Stimulated activated CD4-positive, alpha-beta T cell treated with anti-CD3 and anti-CD28 coated beads, Interleukin-4, amount 100 ng/mL, for 48 hours (primary cell): ENCODE measurements at regions not wholly inside any gene's neighbourhood (a gene's known extent, or its start where the extent isn't known, plus 50 kb on each side); places are given as distances from the start of the nearest gene placed in this dataset.
"Not testable (repeated sequence)": the region's sequence is repeated elsewhere in the genome, so short reads cannot be mapped to it uniquely, and the experiment has no call there.

Experiments used
- DNase-seq, 2 donors: peaks; one replicate each; pipeline ENCODE4 v3.0.0-alpha.2; 2020; ENCODE audit warnings: low read depth in 2 of 2

DNA sequence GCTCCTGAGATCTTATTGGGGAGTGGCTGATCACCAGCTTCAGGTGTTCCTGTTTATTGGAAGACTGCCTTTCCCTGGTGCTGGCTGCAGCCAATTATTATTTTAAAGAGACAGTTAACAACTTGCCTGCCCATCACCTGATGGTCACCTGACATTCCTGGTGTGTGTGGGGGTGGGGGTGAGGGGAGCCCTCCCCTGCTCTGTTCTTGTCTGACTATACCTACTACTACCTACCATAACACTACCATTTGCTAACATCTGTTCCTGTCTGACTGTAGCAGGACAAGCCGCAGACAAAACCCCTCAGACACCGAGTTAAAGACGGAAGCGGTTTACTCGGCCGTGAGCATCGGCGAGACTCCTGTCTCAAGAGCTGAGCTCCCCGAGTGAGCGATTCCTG is 54.9 kb upstream of the NBPF3 start:
- DNase-seq, result no peak

DNA sequence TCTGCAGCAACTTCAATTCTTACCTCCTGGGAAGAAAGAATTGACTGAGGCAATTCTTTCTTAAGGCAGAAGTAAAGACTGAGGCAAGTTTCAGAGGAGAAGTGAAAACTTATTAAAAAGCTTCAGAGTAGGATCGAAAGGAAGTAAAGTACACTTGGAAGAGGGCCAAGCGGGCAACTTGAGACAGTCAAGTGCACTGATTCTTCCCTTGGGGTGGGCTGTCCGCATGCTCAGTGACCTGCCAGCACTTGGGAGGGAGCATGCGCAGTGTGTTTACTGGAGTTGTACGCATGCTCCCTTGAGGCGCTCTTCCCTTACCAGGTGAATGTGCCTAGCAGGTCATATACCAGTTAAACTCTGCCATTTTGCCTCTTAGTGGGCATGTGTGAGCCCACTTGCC is 55.3 kb upstream of the NBPF3 start:
- DNase-seq, result no peak

DNA sequence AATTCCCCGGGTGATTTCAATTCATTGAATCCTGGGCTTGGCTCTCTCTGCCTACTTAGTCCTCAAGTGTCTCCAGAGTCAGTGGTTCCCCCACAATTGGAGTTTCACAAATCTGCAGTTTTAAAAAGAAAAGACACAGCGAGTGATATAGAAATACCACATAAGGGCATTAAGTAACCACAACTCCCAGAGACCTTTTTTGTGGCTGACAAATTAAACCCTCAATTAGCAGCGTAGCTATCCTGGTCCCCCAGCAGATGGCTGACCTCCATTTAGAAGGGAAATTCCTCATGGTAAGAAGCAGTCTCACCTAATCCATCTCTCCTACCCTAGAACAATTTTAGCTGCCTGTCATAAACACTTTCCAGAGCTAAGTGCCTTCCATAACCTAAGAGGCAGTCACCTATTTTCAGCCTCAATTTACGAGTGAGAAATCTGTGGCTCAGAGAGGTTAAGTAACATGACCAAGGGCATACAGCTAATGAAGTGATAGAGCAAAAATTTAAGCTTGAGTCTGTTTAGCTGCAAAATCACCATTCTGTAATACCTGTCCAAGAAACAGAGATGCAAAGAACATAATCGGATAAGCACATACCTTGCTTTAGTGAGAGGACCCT is 56.0 kb upstream of the NBPF3 start:
- DNase-seq, result no peak

DNA sequence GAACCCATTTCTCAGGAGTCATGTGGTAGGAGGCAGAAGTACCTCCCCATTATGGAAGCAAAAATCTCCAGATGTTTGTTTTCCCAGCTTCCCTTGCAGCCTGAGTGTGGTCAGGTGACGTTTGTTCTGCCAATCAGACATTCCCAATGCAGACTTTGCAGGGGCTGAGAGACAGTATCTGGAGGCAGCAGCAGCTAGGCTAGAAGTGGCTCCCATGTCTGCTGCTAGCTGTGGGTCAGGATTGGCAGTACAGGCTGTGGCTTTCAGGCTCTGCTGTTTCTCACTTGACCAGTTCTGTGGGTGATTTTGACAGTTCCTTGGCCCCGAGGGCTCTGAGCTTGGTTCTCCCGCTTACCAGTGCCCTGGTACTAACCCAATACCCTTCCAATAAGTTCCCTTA is 58.6 kb upstream of the NBPF3 start:
- DNase-seq, result no peak

DNA sequence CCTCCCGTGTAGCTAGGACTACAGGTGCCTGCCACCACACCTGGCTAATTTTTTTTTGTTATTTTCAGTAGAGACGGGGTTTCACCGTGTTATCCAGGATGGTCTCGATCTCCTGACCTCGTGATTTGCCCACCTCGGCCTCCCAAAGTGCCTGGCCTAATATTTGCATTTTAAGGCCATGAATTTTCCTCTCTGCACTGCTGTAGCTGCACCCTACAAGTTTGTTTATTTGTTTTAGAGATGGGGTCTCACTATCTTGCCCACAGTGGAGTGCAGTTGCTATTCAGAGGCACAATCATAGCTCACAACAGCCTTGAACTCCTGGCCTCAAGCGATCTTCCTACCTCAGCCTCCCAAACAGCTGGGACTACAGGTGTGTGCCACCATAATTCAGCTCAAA is 59.8 kb upstream of the NBPF3 start:
- not testable (repeated sequence) for DNase-seq

DNA sequence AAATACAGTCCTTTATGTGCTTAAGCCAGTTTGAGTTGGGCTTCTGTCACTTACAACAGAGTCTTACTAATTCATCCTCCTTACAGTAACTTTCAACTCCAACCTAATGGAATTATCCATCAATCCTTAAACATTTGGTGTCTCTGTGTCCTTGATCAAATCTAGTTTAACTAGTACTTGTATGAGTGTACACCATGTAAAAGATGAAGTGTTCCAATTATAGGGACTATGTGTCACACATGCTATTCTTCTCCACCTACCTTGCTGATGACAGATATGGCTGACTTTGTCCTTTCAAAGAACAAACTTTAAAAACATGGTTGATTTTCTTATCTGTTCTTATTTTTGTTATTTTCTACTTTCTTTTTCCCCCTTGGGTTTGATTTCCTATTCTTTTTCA is 60.4 kb upstream of the NBPF3 start:
- no peak for DNase-seq

DNA sequence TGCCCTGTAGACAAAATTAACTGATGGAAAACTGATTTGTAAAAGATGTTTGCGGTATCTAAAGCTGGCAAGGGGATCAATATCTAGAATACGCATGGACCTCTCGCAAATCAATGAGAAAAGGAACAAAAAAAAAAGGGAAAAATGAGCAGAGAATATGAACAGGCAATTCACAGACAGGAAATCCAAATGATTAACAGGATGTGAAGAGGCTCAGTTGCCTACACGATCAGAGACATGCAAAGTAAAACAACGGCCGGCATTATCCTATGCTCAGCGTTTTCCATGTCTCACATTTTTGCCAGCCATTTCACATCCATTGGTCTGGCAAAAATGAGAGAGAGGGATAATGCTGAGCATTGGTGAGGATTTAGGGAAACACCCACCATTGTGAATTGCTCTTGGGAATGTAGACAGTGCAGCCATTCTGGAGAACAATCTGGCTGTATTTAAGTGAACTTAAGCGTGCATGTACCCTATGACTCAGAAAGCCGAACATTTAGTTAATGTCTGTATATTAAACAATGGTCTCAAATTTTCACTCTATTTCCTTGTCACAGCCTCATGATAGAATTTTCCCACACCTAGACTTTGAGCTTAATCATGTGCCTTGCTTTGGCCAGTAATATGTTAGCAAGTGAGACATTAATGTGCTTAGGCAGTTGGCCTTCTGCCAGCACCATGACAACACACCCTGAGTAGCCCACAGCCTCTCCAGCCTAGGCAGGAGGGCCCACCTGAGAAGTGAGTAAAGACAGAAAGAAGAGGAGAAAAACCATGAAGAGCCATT is 61.0 kb upstream of the NBPF3 start:
- DNase-seq, result no peak

DNA sequence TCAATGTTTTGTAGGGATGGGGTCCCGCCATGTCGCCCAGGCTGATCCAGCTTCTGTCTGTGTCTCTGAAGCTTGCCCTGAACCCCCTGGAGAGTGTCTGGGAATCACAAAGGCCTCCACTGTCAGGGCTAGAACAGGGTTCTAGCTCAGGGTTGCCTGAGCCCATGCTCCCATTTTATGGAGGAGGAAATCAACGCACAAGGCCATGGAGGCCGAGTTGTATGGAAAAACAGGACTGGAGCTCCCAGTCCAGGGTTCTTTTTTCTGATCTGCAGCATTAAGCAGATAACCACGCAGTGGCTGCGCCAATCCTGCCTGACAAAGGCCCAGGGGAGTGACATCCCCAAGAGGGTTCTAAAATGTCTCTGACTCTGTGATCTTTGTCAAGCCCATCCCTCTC is 67.6 kb upstream of the NBPF3 start:
- DNase-seq, result no peak

DNA sequence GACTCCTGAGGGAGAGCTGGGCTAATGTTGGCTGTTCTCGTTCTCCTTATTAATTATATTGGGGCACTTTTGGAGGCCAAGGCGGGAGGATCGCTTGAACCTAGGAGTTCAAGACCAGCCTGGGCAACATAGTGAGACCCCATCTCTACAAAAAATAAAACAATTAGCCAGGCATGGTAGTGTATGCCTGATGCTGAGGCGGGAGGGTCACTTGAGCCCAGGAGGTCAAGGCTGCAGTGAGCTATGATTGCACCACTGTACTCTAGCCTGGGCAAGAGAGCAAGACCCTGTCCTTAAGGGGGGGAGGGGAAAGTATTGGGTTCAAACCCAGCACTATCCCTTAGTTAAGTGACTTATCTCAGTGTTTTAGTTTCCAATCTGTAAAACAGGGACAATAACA is 70.0 kb upstream of the NBPF3 start:
- DNase-seq, result no peak

DNA sequence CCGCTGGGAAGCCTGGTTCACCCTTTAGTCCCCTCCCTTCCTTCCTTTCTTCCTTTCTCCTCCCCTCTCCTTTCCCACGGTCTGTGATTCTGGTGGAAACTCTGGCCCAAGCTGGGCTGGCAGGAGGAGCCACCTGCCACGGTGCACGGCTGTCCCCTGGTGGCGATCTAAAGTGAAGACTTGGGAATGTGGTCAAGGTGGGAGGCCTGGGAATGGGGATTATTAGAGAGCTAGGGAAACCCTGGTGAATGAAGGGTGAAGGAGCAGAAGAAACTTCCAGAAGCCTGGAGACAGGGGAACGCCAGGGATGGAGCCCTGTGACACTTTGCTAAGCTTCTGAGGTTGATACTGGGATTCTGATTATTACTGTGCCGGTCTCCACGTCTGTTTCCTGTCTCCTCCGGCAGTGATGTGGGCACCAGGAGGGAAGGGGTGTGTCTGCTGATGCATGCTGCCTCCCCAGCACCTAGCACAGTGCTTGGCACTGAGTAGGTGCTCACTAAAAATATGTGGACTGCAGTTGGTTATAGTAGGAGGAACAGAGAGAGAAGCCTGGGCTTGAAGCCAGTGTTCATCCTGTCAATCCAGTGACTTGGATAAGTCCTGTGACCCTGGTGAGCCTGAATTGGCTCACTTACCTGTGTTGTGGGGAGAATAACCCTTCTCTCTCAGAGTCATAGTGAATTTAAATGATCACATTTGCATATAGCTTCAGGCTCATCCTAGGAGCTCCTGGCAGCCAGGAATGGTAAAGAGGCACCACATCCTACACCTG is 71.2 kb upstream of the NBPF3 start:
- peak; percentile 43 to 49 for DNase-seq

DNA sequence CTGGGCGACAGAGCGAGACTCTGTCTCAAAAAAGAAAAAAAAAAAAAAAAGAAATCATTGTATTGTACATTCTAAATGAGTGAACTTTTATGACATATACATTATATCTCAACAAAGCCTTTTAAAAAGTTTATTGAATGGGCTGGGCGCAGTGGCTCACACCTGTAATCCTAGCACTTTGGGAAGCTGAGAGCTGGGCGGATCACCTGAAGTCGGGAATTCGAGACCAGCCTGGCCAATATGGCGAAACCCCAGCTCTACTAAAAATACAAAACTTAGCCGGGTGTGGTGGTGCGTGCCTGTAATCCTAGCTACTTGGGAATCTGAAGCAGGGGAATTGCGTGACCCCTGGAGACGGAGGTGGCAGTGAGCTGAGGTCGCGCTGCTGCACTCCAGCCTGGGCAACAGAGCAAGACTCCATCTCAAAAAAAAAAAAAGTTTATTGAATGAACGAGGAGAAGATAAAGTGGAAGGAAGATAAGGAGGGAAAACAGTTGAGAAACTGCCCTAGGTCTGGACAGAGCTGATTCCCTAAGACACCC is 71.9 kb upstream of the NBPF3 start:
- DNase-seq, result not testable (repeated sequence)

DNA sequence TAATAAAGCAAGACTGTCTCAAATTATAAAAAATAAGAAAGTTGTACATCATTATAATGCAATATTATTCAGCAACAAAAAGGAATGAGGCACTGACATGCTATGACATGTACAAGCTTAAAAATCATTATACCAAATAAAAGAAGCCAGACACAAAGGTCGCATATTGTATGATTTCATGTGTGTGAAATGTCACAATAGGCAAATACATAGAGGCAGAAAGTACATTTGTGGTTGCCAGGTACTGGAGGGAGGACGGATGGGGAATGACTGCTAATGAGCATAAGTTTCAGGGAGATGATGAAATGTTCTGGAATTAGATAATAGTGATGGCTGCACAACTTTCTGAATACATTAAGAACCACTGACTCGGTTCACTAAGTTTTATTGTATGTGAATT is 73.6 kb upstream of the NBPF3 start:
- no peak for DNase-seq

DNA sequence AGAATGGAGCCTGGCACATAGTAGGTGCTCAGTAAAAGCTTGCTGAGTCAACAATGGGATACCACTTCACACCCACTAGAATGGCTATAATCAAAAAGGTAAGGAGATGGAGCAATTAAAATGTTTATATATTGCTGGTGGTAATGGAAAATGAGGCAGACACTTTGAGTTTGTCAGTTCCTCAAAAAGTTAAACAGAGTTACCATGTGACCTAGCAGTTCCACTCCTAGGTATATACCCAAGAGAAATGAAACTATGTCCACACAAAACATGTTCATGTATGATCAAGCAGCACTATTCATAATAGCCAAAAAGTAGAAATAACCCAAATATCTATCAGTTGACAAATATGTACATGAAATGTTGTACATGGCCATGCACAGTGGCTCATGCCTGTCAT is 74.8 kb upstream of the ECE1 start:
- DNase-seq, result no peak

DNA sequence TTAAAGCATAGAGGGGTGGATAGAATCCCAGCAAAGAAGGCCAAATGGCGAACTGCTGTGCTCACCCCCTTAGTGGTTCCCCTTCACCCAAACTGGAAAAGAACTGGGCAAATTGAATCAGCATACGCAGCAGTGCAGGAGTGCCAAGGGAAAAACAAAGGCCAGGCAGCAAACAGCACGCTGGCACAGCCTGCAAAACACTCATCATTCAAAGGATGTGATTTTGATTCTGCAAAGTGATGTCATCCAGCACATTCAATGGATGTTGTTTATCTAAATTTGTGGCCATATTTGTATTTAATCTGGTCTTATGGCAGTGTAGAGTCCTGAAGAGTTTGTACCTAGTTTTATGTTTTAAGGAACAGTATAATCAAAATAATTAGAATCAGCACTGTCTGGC is 71.8 kb upstream of the ECE1 start:
- DNase-seq, result no peak

DNA sequence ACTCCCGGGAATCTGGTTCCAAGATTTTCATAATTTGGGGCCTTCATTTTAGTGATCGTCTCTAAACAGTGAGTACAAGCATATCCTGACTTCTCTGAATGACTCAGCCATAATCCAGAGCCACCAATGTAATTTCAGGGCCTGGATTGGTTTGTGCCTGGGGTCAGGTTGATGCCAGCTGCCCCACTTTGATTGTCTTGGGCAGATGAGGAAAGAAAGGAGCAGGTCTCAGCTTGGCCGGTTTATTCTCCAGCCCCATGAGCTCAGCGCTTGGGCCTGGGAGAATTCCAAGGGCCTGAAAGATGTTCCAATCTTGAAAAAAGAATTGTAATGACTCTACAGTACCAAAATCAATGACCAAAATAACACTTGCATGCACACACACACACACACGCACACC is 71.2 kb upstream of the ECE1 start:
- DNase-seq, result no peak

DNA sequence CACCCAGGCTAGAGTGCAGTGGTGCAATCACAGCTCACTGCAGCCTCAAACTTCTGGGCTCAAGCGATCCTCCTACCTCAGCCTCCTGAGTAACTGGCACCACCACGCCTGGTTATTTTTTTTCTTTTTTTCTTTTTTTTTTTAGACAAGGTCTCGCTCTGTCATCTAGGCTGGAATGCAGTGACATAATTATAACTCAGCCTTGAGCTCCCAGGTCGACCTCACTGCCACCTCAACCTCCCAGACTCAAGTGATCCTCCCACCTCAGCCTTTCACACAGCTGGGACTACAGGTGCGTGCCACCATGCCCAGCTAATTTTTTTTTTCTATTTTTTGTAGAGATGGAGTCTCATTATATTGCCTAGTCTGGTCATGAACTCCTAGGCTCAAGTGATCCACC is 66.9 kb upstream of the ECE1 start:
- no peak for DNase-seq

DNA sequence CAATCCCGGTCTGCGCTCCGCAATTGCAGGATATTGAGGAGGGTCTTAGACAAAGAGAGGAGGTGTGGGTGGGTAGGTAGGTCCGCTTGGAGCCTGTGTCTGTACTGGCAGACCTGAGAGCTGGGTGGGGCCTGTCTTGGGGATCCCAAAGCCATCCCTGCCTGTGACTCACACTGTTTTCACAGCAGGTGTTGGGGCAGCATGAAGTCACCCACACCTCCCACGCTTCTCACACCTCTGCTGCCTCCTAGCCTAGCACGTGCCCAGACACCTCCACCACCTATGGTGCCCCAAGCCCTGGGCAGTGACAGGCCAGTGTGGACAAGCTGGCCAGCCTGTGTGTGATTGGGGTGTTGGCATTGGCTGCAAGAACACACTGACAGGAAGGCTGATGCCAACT is 65.7 kb upstream of the ECE1 start:
- no peak for DNase-seq

DNA sequence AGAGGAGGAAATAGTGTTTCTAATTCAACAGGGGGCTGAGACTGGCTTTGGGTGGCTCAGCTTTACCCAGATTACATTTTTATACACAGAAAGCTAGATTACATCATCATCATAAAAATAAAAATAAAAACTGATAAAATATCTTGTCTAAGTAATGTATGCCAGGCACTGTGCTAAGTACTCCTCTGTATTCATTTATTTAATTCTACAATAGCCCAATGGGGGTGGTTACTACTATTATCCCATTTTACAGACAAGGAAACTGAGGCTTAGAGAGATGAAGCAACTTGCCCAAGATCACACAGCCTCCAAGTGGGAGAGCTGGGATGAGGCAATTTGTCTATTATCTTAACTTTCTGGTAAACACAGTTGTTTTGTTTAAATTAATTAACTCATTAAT is 62.3 kb upstream of the ECE1 start:
- no peak for DNase-seq

DNA sequence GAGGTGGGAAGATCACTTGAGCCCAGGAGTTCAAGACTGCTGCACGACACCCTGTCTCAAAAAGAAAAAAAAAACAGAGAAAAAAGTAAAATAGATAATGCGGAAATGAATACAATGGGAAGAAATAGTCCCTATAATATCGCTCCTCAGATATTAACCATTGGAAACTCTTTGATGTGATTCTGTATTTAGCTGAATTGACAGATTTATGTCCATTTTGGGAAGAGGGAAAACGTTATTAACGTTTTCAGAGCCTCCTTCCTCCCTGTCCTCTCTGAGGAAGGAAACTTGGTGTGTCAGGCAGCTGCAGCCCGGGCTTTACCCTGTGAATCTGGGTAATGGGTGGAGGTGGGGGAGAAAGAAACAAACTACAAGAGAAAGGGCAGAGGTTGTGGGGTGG is 61.6 kb upstream of the ECE1 start:
- DNase-seq, result no peak

DNA sequence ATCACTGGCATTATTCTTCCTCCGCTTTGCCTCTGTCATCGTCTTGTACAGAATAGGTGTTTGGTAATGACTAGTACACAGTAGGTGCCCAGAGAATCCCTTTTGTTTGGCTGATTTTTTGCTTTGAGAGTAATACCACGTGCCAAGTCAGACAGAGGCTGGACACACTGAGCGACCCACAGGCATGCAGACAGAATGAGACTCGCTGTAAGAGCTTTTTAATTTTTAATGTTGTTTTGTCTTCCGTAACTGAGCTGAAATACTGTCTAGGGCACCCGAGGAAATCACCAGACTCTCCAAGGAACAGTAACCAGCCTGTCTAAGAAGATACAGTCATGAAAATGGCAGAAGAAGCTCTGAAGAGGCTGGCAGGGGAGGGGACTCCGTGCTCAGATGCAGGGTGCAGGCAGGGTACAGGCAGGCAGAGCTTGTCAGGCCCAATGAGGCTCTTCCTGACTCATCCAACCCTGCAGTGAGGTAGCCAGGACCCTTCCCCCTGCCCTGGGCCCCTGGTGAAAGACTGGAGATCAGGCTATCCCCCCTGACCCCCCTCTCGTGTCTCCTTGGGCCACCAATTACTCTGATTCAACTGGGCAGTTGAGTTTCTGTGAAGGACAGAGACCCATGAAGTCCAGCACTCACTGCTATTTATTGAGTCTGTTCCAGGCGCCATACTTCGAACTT is 60.1 kb upstream of the ECE1 start:
- DNase-seq, result no peak

DNA sequence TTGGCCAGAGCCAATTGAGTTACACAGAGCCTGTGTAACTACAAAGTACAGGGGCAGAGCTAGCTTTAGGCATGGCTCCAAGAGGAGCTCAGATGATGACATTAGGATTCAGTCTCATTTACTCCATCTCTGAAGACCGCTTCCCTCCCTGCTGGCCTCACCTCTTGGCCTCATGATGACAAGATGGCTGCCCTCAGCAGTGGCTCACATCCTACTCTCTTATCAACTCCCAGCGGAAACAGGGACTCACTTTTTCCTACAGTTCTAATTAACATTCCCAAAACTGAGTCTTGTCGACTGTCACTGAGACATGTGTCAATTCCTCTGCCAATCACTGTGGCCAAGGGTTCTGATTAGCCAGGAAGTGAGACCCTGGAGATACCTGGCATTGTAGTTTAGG is 59.4 kb upstream of the ECE1 start:
- no peak for DNase-seq

DNA sequence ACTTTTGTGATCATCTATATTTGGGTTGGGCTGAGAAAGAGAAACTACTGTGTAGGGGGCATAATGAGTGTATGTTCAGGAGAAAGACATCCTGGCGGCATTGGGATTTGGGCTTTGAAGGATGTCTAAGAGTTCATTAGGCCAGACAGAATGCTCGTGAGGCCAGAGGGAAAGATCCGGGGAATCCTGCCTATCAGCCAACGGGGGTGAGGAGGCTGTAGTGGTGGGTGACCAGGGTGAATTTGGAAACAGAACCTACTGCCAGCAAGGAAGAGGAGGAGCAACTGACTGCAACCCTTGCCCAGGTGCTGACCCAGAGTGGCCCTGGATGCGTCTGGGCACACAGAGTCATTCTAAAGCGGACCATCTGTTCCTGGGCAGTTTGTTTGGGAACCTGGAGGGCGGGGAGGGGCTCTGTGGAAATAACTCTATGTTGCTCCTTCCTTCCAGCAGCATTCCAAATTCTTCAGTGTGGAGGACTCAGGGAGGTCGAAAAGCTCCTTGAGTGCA is 56.9 kb upstream of the ECE1 start:
- DNase-seq, result no peak
